MM.1S (cell line): ENCODE measurements at regions not wholly inside any gene's neighbourhood (a gene's known extent, or its start where the extent isn't known, plus 50 kb on each side); places are given as distances from the start of the nearest gene placed in this dataset.

Source experiments
- DNase-seq: peaks from one replicate; pipeline ENCODE4 v3.0.0-alpha.2; 2015
- H2AFZ ChIP-seq: fragments of 300-600 bp; sonication (generic); 2 replicates; pipeline ENCODE4 v1.6.0; 2016; ENCODE audit warnings: antibody characterized with exemption, low read length
- H3F3A ChIP-seq: fragments of 300-600 bp; sonication (generic); 2 replicates; pipeline ENCODE4 v1.6.1; 2016; ENCODE audit warnings: mild to moderate bottlenecking, antibody characterized with exemption, low read length, moderate library complexity, mixed read lengths; ENCODE audit not compliant: insufficient read depth
- H3K27ac ChIP-seq: fragments of 300-600 bp; sonication (generic); 2 replicates; pipeline ENCODE4 v1.5.1; 2016; ENCODE audit warnings: mild to moderate bottlenecking, low read length
- H3K27me3 ChIP-seq: fragments of 300-600 bp; sonication (generic); replicated peaks from 2 replicates; pipeline ENCODE4 v1.6.0; 2016; ENCODE audit warnings: low read length; ENCODE audit not compliant: insufficient read depth
- H3K36me3 ChIP-seq: fragments of 300-600 bp; sonication (generic); replicated peaks from 2 replicates; pipeline ENCODE4 v1.6.1; 2016; ENCODE audit warnings: mild to moderate bottlenecking, low read length, mixed read lengths; ENCODE audit not compliant: insufficient read depth
- H3K4me1 ChIP-seq: fragments of 300-600 bp; sonication (generic); 2 replicates; pipeline ENCODE4 v1.6.1; 2016; ENCODE audit warnings: low read length, mixed read lengths
- H3K4me2 ChIP-seq: fragments of 300-600 bp; sonication (generic); 2 replicates; pipeline ENCODE4 v1.6.0; 2016; ENCODE audit warnings: low read depth, low read length
- H3K4me3 ChIP-seq: fragments of 300-600 bp; sonication (generic); 2 replicates; pipeline ENCODE4 v1.5.1; 2016; ENCODE audit warnings: low read length, mixed read lengths
- H3K79me2 ChIP-seq: fragments of 300-600 bp; sonication (generic); 2 replicates; pipeline ENCODE4 v1.6.1; 2016; ENCODE audit warnings: mixed run types, low read length, mixed read lengths
- H3K9ac ChIP-seq: fragments of 300-600 bp; sonication (generic); 2 replicates; pipeline ENCODE4 v1.6.1; 2016; ENCODE audit warnings: low read length, mixed read lengths
- H3K9me2 ChIP-seq: fragments of 300-600 bp; sonication (generic); replicated peaks from 2 replicates; pipeline ENCODE4 v1.6.1; 2016; ENCODE audit warnings: mild to moderate bottlenecking, low read length, mixed read lengths; ENCODE audit not compliant: insufficient read depth
- H3K9me3 ChIP-seq: fragments of 300-600 bp; sonication (generic); replicated peaks from 2 replicates; pipeline ENCODE4 v1.6.1; 2016; ENCODE audit warnings: mild to moderate bottlenecking, low read length, mixed read lengths; ENCODE audit not compliant: insufficient read depth
- H4K20me1 ChIP-seq: fragments of 300-600 bp; sonication (generic); 2 replicates; pipeline ENCODE4 v1.6.1; 2016; ENCODE audit warnings: mild to moderate bottlenecking, low read length, moderate library complexity, mixed read lengths; ENCODE audit not compliant: insufficient read depth
- EZH2 ChIP-seq: fragments of 300-600 bp; sonication (generic); optimal IDR thresholded peaks from 2 replicates; pipeline ENCODE3; 2017; ENCODE audit warnings: low read depth, mild to moderate bottlenecking, antibody characterized with exemption, low read length, mixed read lengths
- EZH2phosphoT487 ChIP-seq: fragments of 300-600 bp; sonication (generic); IDR thresholded peaks from 2 replicates; pipeline ENCODE4 v1.6.1; 2018; ENCODE audit warnings: antibody characterized with exemption, low read length
- TF ChIP-seq, protein P1 (sequence below): fragments of 300-600 bp; sonication (generic); IDR thresholded peaks from 2 replicates; pipeline ENCODE4 v1.5.1; 2016; ENCODE audit warnings: antibody characterized with exemption, low read length, mixed read lengths

DNA sequence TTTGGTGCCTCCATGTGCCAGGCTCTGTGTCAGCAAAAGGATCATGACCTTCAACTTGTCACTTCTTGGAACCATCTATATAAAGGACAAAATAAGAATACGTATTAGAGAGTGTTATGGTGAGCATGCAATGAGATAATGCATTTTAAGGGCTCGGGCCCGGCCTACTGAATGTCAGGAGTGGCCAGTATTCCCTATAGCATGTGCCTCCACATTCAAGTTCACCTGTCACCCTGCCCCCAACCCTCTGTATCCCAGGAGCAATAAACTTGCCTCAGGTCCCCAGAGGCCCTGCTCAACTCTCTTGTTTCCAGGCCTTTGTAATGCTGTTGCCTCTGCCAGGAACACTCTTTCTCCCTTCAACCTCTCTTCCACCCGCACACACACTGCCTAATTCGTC lies 90.2 kb upstream of the SLC6A11 start:
- Histone ChIP-seq H2AFZ (no peak overlapping the region), H4K20me1 (no peaks in the 10 kb centered on the region), H3K9me3 (no peaks in the 10 kb centered on the region), H3K4me1 (no peaks in the 10 kb centered on the region), H3K36me3 (no peaks in the 10 kb centered on the region), H3K4me3 (no peak overlapping the region), H3K9ac (no peak overlapping the region), H3F3A (no peaks in the 10 kb centered on the region), H3K4me2 (no peak overlapping the region), H3K27me3 (peaks cover 45% of the 10 kb centered on the region), H3K9me2 (no peaks in the 10 kb centered on the region), H3K79me2 (no peaks in the 10 kb centered on the region), H3K27ac (no peak overlapping the region)
- DNase-seq: no peak
- TF ChIP-seq EZH2phosphoT487: no peak
- TF ChIP-seq, protein P1, sequence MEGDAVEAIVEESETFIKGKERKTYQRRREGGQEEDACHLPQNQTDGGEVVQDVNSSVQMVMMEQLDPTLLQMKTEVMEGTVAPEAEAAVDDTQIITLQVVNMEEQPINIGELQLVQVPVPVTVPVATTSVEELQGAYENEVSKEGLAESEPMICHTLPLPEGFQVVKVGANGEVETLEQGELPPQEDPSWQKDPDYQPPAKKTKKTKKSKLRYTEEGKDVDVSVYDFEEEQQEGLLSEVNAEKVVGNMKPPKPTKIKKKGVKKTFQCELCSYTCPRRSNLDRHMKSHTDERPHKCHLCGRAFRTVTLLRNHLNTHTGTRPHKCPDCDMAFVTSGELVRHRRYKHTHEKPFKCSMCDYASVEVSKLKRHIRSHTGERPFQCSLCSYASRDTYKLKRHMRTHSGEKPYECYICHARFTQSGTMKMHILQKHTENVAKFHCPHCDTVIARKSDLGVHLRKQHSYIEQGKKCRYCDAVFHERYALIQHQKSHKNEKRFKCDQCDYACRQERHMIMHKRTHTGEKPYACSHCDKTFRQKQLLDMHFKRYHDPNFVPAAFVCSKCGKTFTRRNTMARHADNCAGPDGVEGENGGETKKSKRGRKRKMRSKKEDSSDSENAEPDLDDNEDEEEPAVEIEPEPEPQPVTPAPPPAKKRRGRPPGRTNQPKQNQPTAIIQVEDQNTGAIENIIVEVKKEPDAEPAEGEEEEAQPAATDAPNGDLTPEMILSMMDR: no peak
- no peak for TF ChIP-seq EZH2

DNA sequence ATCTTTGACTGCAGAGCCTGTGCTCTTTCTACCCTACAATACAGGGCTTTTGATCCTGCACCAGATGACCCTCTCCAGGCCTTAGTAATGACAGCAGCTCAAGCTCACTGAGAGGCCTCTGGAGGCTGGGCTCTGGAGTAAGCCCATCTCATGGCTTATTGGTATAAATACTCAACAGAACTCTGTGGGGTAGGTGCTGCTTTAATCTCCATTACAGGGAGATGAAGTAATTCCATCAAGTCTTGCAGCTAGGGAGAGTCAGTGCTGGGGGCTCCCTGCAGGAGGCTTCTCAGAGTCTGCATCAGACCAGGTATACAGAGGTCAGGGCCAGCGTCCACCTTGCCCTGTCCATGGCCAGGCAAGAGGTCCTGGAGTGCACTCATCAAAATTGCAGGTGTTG lies 89.2 kb upstream of the SLC6A11 start:
- H3K27me3 ChIP-seq: peaks cover 40% of the 10 kb centered on the region
- no peaks in the 10 kb centered on the region for H3K4me1 ChIP-seq
- H3K9me2 ChIP-seq: no peaks in the 10 kb centered on the region
- H3K36me3 ChIP-seq: no peaks in the 10 kb centered on the region
- H3K9ac ChIP-seq: no peak overlapping the region
- H3K9me3 ChIP-seq: no peaks in the 10 kb centered on the region
- DNase-seq: no peak
- no peak overlapping the region for H2AFZ ChIP-seq
- TF ChIP-seq, protein P1: no peak
- no peak for TF ChIP-seq EZH2phosphoT487
- no peak overlapping the region for H3K4me2 ChIP-seq
- no peaks in the 10 kb centered on the region for H4K20me1 ChIP-seq
- H3K27ac ChIP-seq: no peak overlapping the region
- H3K79me2 ChIP-seq: no peaks in the 10 kb centered on the region
- H3K4me3 ChIP-seq: no peak overlapping the region
- no peaks in the 10 kb centered on the region for H3F3A ChIP-seq

DNA sequence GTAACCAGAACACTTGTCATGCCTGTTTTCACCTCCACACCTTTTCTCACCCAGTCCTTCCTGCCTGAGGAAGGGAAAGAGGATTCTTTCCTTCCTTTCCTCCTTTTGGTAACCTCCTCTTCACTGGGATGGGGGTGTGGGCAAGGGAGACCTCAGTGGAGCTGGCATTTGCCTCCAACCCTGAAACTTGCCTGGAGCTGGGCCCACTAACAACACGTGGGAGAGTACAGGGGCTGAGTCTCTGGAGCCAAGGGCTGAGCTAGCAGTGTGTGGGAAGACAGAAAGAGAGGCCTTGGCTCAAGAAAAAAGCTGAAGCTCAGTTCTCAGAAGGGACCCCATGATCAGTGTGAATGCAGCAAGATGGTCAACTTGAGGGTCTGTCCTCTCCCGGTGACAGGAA lies 86.6 kb upstream of the SLC6A11 start:
- no peak for DNase-seq
- Histone ChIP-seq H4K20me1 (no peaks in the 10 kb centered on the region), H3K9me2 (no peaks in the 10 kb centered on the region), H3K4me2 (no peak overlapping the region), H3K4me3 (no peak overlapping the region), H3K36me3 (no peaks in the 10 kb centered on the region), H3K27me3 (peaks cover 26% of the 10 kb centered on the region), H3K4me1 (no peaks in the 10 kb centered on the region), H3K9ac (no peak overlapping the region), H3K79me2 (no peaks in the 10 kb centered on the region), H3F3A (no peaks in the 10 kb centered on the region), H2AFZ (no peak overlapping the region), H3K27ac (no peak overlapping the region), H3K9me3 (no peaks in the 10 kb centered on the region)
- TF ChIP-seq EZH2phosphoT487 (no peak), EZH2 (no peak)
- TF ChIP-seq, protein P1: no peak
